ENCODE measurements at regions not wholly inside any gene's neighbourhood (a gene's known extent, or its start where the extent isn't known, plus 50 kb on each side); places are given as distances from the start of the nearest gene placed in this dataset.
A peak's percentile ranks its signal among the peaks of the same experiment; 100 is the strongest.

DNA sequence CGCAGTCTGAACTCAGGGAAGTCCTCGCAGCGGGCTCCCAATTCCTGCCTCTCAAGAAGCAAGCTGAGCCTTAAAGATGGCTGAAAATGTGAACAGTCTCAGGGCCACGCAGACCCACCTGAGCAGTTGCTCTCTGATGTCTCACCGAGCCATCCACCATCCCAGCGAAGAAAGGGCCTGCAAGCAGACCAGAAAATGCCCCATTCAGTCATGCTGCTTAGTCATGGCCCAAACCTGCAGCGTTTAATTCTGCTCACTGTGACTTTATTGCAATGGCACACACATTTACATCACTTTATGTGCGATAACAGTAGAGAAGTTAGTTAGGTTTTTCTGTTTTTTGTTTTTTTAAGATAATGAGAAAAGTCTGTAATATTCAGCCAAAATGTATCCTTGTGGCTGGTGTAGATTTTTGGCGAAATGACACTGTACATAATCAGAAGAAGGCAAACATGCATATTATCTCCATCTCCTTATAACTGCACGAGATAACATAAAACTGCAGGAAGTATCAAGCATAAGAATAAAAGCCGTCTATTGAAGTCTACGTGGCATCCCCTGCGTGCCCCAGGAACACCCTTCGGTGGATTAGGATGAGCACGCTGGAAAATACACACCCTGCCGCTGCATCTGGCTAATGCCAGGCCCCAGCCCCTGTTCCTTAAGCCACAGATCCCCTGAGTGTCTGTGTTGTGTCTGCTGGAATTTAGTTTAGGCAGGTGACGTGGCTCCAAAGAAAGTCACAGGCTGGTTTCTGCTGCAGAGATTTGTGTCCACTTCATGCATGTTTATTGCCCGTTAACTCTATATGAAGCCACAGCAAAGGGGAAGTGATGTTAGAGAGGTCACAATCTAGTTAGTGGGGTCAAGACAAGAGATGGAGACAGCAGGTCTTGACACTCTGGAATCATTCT is 119.8 kb upstream of the IRF2BP2 start:
- ChIA-PET POLR2A (interaction anchor here (1.0 kb wide), 1 partner anchor 121 kb away, joined by 3 read pairs; no protein-coding TSS in a partner anchor), CTCF (no interaction called here)
- Histone ChIP-seq H3K27me3 (ENCODE audit: control insufficient read depth in 2 of 2, insufficient read depth in 2 of 2, low read length in 2 of 2) (no peaks in the 10 kb centered on the region), H3K4me3 (ENCODE audit: low read length) (no peak overlapping the region), H3K36me3 (ENCODE audit: control insufficient read depth in 2 of 3, insufficient read depth in 3 of 3, low read length in 3 of 3) (no peaks in the 10 kb centered on the region), H3K27ac (ENCODE audit: low read depth, low read length) (no peak overlapping the region), H3K9me3 (ENCODE audit: control insufficient read depth in 2 of 3, low read length in 3 of 3) (no peaks in the 10 kb centered on the region), H3K4me1 (ENCODE audit: control insufficient read depth in 2 of 2, insufficient read depth in 2 of 2, low read length in 2 of 2) (peaks cover 47 to 53% of the 10 kb centered on the region in 2 donors)
- intact Hi-C loops (cut with micrococcal nuclease): loop anchor here in 1 of 2 donors (10.0 kb wide), 1 partner anchor 915 kb away; the partner anchor contains the start of gene GNG4
- ATAC-seq (no peak), DNase-seq (no peak)
- Mint-ChIP-seq H3K36me3 (peaks cover 0 to 11% (median 0%) of the 10 kb centered on the region in 5 donors), H3K9me3 (no peaks in the 10 kb centered on the region), H3K27ac (peak overlapping the region; percentile 28 to 96 (median 87)), H3K4me3 (peak overlapping the region in 4 of 10 donors; percentile 23 to 77 (median 54)), H3K27me3 (no peaks in the 10 kb centered on the region), H3K4me1 (peaks cover 48 to 86% (median 73%) of the 10 kb centered on the region in 7 donors)

DNA sequence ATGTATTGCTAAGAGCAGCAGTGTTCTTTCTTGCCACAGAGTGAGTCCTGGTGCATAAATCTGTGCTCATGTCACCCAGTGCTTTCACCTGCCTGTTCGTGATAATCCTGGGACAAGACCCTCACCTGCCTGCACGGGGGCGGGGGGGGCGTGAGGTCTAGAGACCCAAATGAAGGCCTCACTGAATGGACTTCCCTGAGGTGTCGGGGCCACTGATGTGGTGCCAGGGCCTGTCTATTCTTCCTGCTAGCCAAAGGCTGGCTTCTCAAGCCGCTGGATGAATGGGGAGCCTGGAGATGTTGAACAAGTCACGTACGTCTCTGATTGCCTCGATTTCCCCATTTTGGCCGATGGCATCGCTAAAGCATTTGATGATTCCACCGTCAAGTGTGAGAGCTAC is 118.8 kb upstream of the IRF2BP2 start:
- ATAC-seq: no peak
- peaks cover 50 to 93% (median 84%) of the 10 kb centered on the region in 7 donors for H3K4me1 Mint-ChIP-seq
- POLR2A ChIA-PET: interaction anchor here (1.7 kb wide), 1 partner anchor 127 kb away, joined by 4 read pairs; no protein-coding TSS in a partner anchor
- intact Hi-C loops (cut with micrococcal nuclease): loop anchor here in 1 of 2 donors (10.0 kb wide), 1 partner anchor 916 kb away; the partner anchor contains the start of gene GNG4
- DNase-seq: no peak
- no peaks in the 10 kb centered on the region for H3K27me3 Mint-ChIP-seq
- H3K4me3 Mint-ChIP-seq: no peak overlapping the region
- no peaks in the 10 kb centered on the region for H3K27me3 ChIP-seq (ENCODE audit: control insufficient read depth in 2 of 2, insufficient read depth in 2 of 2, low read length in 2 of 2)
- peaks cover 56 to 63% of the 10 kb centered on the region in 2 donors for H3K4me1 ChIP-seq (ENCODE audit: control insufficient read depth in 2 of 2, insufficient read depth in 2 of 2, low read length in 2 of 2)
- H3K4me3 ChIP-seq (ENCODE audit: low read length): no peak overlapping the region
- no peaks in the 10 kb centered on the region for H3K9me3 ChIP-seq (ENCODE audit: control insufficient read depth in 2 of 3, low read length in 3 of 3)
- H3K27ac Mint-ChIP-seq: peak overlapping the region in 5 of 9 donors; percentile 6 to 85 (median 40)
- H3K27ac ChIP-seq (ENCODE audit: low read depth, low read length): no peak overlapping the region
- no peaks in the 10 kb centered on the region for H3K36me3 ChIP-seq (ENCODE audit: control insufficient read depth in 2 of 3, insufficient read depth in 3 of 3, low read length in 3 of 3)
- H3K9me3 Mint-ChIP-seq: peaks cover 0 to 8% (median 0%) of the 10 kb centered on the region in 11 donors
- H3K36me3 Mint-ChIP-seq: peaks cover 0 to 11% (median 0%) of the 10 kb centered on the region in 5 donors
- CTCF ChIA-PET: interaction anchor here (0.6 to 1.5 kb wide), 2 partner anchors 57 to 131 kb away, joined by 3 to 4 read pairs; no protein-coding TSS in a partner anchor

DNA sequence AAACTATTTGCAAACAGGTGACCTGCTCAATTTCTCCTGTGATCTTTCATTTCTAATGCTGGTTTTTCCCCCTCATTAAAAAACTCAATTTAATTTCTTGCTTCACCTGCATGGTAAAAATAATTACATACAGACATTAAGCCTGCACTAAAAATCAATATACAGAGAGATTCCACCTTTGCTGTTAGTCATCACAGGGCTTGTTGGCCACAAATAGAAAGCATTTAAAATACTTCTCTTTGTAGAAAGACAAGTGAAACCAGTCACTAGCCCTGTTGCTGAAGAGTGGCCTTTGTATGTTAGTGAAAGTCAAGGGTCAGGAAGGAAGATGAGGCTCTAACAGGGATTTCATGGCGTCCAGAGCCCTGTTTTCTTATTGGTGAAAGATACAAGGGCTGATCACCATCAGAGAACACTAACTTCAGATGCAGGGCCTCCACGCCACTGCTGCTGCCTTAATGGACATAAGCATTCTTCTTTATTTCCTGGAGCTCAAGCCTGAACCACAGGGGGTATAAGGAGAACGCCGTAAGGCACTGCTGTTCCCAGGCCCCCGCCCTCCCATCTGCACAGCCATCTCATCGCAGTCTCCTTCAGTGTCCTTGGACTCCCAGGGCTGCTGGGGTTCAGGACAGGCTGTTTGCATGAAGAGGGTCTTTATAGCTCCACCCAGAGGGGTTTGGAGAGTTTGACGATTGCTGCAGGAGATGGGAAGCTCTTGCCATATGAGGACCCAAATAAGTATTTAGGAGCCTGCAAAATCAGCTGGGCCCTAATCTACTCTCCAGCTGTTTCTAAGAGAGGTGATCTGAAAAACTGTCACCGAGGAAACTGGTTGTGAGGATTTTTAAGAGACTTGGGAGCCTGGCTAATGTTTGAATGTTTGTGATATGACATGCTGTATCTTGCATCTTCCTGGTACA is 117.3 kb upstream of the IRF2BP2 start:
- ATAC-seq: no peak
- no peak overlapping the region for H3K27ac ChIP-seq (ENCODE audit: low read depth, low read length)
- Mint-ChIP-seq H3K4me1 (peaks cover 56 to 100% (median 91%) of the 10 kb centered on the region in 7 donors), H3K36me3 (peaks cover 0 to 11% (median 0%) of the 10 kb centered on the region in 5 donors), H3K27me3 (no peaks in the 10 kb centered on the region), H3K9me3 (peaks cover 0 to 9% (median 0%) of the 10 kb centered on the region in 11 donors), H3K4me3 (peak overlapping the region in 2 of 10 donors; percentile 3 to 47), H3K27ac (peak overlapping the region; percentile 59 to 99 (median 92))
- no peak for DNase-seq
- no peaks in the 10 kb centered on the region for H3K36me3 ChIP-seq (ENCODE audit: control insufficient read depth in 2 of 3, insufficient read depth in 3 of 3, low read length in 3 of 3)
- H3K9me3 ChIP-seq (ENCODE audit: control insufficient read depth in 2 of 3, low read length in 3 of 3): no peaks in the 10 kb centered on the region
- H3K4me3 ChIP-seq (ENCODE audit: low read length): no peak overlapping the region
- H3K27me3 ChIP-seq (ENCODE audit: control insufficient read depth in 2 of 2, insufficient read depth in 2 of 2, low read length in 2 of 2): no peaks in the 10 kb centered on the region
- ChIA-PET POLR2A (interaction anchor here (0.8 to 1.7 kb wide), 4 partner anchors 115 to 227 kb away, joined by 3 to 4 read pairs (median 3); no protein-coding TSS in a partner anchor), CTCF (interaction anchor here (0.7 to 0.8 kb wide), 2 partner anchors 116 to 355 kb away, joined by 3 read pairs; no protein-coding TSS in a partner anchor)
- intact Hi-C loops (cut with micrococcal nuclease): loop anchor here in 1 of 2 donors (10.0 kb wide), 1 partner anchor 918 kb away; the partner anchor contains the start of gene GNG4
- peaks cover 63 to 71% of the 10 kb centered on the region in 2 donors for H3K4me1 ChIP-seq (ENCODE audit: control insufficient read depth in 2 of 2, insufficient read depth in 2 of 2, low read length in 2 of 2)

DNA sequence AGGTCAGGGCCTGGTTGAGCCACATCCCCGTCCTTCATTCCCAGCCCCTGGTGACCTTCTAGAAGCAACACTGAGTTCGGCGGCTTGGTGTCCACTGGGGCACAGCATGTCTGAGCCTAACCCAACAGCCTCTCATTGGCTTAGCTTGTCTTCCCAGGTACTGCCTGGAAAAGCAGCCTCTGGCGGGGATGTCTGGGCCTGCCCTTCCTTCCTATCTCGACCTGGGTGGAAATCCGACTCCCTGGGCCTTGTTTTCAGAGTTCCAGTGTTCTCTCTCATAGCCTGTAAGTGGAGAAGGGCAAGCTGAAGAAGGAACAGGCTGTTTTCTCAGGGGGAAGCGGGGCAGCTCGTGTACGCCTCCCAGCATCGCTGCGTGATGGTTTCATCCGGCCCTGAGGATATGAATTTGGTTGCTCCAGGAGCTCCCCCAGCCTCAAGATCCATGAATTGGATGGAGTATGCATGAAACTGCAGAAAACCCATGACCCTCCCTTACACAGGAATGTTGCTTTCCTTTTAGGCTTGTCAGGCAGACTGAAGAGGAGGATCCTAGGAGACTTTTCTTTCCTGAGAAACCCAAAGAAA is 116.5 kb upstream of the IRF2BP2 start:
- no peak overlapping the region for H3K4me3 ChIP-seq (ENCODE audit: low read length)
- no peaks in the 10 kb centered on the region for H3K9me3 ChIP-seq (ENCODE audit: control insufficient read depth in 2 of 3, low read length in 3 of 3)
- POLR2A ChIA-PET: interaction anchor here (1.5 to 9.6 kb wide), 5 partner anchors 9 to 115 kb away, joined by 4 to 188 read pairs (median 13); partner anchors contain the start of gene IRF2BP2
- Mint-ChIP-seq H3K4me1 (peaks cover 55 to 100% (median 91%) of the 10 kb centered on the region in 7 donors), H3K27me3 (no peaks in the 10 kb centered on the region), H3K27ac (peak overlapping the region; percentile 59 to 99 (median 98)), H3K9me3 (peaks cover 0 to 9% (median 0%) of the 10 kb centered on the region in 11 donors), H3K36me3 (peaks cover 0 to 10% (median 0%) of the 10 kb centered on the region in 5 donors), H3K4me3 (peak overlapping the region in 3 of 10 donors; percentile 18 to 66 (median 27))
- ATAC-seq (no peak), DNase-seq (no peak)
- no peaks in the 10 kb centered on the region for H3K36me3 ChIP-seq (ENCODE audit: control insufficient read depth in 2 of 3, insufficient read depth in 3 of 3, low read length in 3 of 3)
- peaks cover 55 to 64% of the 10 kb centered on the region in 2 donors for H3K4me1 ChIP-seq (ENCODE audit: control insufficient read depth in 2 of 2, insufficient read depth in 2 of 2, low read length in 2 of 2)
- H3K27ac ChIP-seq (ENCODE audit: low read depth, low read length): peak overlapping the region; percentile 95
- intact Hi-C loops (cut with micrococcal nuclease): loop anchor here in 1 of 2 donors (10.0 kb wide), 1 partner anchor 918 kb away; the partner anchor contains the start of gene GNG4
- CTCF ChIA-PET: interaction anchor here (0.8 kb wide), 1 partner anchor 115 kb away, joined by 3 read pairs; no protein-coding TSS in a partner anchor
- no peaks in the 10 kb centered on the region for H3K27me3 ChIP-seq (ENCODE audit: control insufficient read depth in 2 of 2, insufficient read depth in 2 of 2, low read length in 2 of 2)

DNA sequence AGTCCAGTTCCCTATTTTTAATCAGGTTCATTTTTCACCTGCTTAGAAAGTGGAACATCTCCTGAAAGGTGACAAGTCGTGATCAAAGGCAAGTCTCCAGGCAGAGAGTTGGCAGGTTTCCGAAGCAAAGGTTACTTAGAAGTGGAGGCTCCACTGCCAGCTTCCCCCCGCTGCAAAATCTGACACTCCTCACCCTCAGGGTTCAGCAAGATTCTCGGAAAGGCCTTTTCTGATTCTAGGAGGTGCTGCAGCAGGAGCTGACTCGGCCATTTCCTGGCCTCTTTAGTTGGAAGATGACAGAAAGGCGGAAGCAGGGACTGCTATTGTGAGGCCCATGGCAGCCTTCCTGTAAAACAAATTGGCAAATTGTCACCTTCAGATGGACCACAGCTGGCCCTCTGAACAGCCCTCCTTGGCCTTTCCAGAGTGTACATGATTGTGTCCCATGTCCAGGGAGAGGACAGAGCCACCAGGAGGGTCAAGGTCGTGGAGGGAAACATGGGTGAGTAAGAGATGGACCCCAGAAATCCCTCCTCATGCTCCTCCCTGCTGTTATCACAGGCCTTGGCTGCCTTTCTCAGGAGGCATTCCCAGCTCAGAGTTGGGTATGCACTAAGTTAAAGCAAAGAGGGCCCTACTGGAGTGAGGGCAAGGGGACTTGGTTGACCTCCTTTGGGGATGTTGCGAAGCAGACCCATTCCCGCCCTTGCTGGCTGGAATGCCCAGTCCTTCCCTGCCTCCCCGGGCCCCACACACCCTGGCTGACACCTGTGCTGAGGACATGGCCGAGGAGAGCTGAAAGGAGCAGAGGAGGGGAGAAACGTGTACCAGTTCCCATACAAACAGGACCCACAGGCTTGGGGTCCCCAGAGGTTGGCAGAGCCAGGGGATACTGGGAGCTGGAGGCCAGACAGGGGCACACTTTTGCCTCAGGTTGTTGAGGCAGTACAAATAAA is 115.5 kb upstream of the IRF2BP2 start:
- H3K9me3 Mint-ChIP-seq: peaks cover 0 to 9% (median 0%) of the 10 kb centered on the region in 11 donors
- H3K4me3 Mint-ChIP-seq: peak overlapping the region; percentile 51 to 85 (median 82)
- Histone ChIP-seq H3K36me3 (ENCODE audit: control insufficient read depth in 2 of 3, insufficient read depth in 3 of 3, low read length in 3 of 3) (no peaks in the 10 kb centered on the region), H3K9me3 (ENCODE audit: control insufficient read depth in 2 of 3, low read length in 3 of 3) (no peaks in the 10 kb centered on the region), H3K4me3 (ENCODE audit: low read length) (peak overlapping the region; percentile 52), H3K27me3 (ENCODE audit: control insufficient read depth in 2 of 2, insufficient read depth in 2 of 2, low read length in 2 of 2) (no peaks in the 10 kb centered on the region), H3K27ac (ENCODE audit: low read depth, low read length) (peak overlapping the region; percentile 95), H3K4me1 (ENCODE audit: control insufficient read depth in 2 of 2, insufficient read depth in 2 of 2, low read length in 2 of 2) (peaks cover 45 to 54% of the 10 kb centered on the region in 2 donors)
- DNase-seq (peak in 8 of 9 donors; percentile 44 to 74 (median 58)), ATAC-seq (no peak)
- H3K27me3 Mint-ChIP-seq: no peaks in the 10 kb centered on the region
- ChIA-PET POLR2A (interaction anchor here (1.0 to 9.6 kb wide), 9 partner anchors 9 to 292 kb away, joined by 3 to 188 read pairs (median 13); partner anchors contain the start of gene IRF2BP2), CTCF (interaction anchor here (0.8 to 1.1 kb wide), 3 partner anchors 23 to 114 kb away, joined by 3 to 6 read pairs (median 4); no protein-coding TSS in a partner anchor)
- intact Hi-C loops (cut with micrococcal nuclease): loop anchor here (1.0 to 10.0 kb wide), 4 partner anchors 49 to 919 kb away; partner anchors contain the start of gene GNG4 (in 1 of the 2)
- H3K27ac Mint-ChIP-seq: peak overlapping the region; percentile 87 to 99 (median 98)
- H3K4me1 Mint-ChIP-seq: peaks cover 47 to 98% (median 91%) of the 10 kb centered on the region in 7 donors
- H3K36me3 Mint-ChIP-seq: peaks cover 0 to 10% (median 0%) of the 10 kb centered on the region in 5 donors
